ENCODE measurements at regions not wholly inside any gene's neighbourhood (a gene's known extent, or its start where the extent isn't known, plus 50 kb on each side); places are given as distances from the start of the nearest gene placed in this dataset.
"Not testable (repeated sequence)": the region's sequence is repeated elsewhere in the genome, so short reads cannot be mapped to it uniquely, and the experiment has no call there.

GRCh38 chr20:53891306-53891894, 179.0 kb downstream of the BCAS1 start:
- no peak for DNase-seq (ENCODE audit: low read depth)

GRCh38 chr20:53890443-53891305, 179.7 kb downstream of the BCAS1 start:
- DNase-seq (ENCODE audit: low read depth), result peak; percentile 38

GRCh38 chr20:53889411-53890148, 180.8 kb downstream of the BCAS1 start:
- no peak for DNase-seq (ENCODE audit: low read depth)

- no peak for DNase-seq (ENCODE audit: low read depth)
Measured at GRCh38 chr20:53888951-53889350, 181.4 kb downstream of the BCAS1 start.

- no peak for DNase-seq (ENCODE audit: low read depth)
Measured at GRCh38 chr20:53888510-53888909, 181.9 kb downstream of the BCAS1 start.

- no peak for DNase-seq (ENCODE audit: low read depth)
Measured at GRCh38 chr20:53887973-53888372, 182.4 kb downstream of the BCAS1 start.

- DNase-seq (ENCODE audit: low read depth), result peak; percentile 17
Measured at GRCh38 chr20:53884859-53885541, 185.4 kb downstream of the BCAS1 start.

GRCh38 chr20:53883098-53883911, 187.1 kb downstream of the BCAS1 start:
- DNase-seq (ENCODE audit: low read depth), result peak; percentile 61

- DNase-seq (ENCODE audit: low read depth), result not testable (repeated sequence)
Measured at GRCh38 chr20:53882438-53882986, 187.9 kb downstream of the BCAS1 start.

GRCh38 chr20:53881362-53881761, 189.0 kb downstream of the BCAS1 start:
- DNase-seq (ENCODE audit: low read depth), result no peak

GRCh38 chr20:53880108-53880641, 190.2 kb downstream of the BCAS1 start:
- no peak for DNase-seq (ENCODE audit: low read depth)

- DNase-seq (ENCODE audit: low read depth), result no peak
Measured at GRCh38 chr20:53879048-53879684, 191.2 kb downstream of the BCAS1 start.

GRCh38 chr20:53878262-53879047, 191.9 kb downstream of the BCAS1 start:
- DNase-seq (ENCODE audit: low read depth), result no peak

GRCh38 chr20:53876956-53877355, 193.4 kb downstream of the BCAS1 start:
- no peak for DNase-seq (ENCODE audit: low read depth)

GRCh38 chr20:53876470-53876869, 193.9 kb downstream of the BCAS1 start:
- DNase-seq (ENCODE audit: low read depth), result no peak

GRCh38 chr20:53875452-53875851, 194.9 kb downstream of the BCAS1 start:
- no peak for DNase-seq (ENCODE audit: low read depth)

- no peak for DNase-seq (ENCODE audit: low read depth)
Measured at GRCh38 chr20:53874706-53875105, 195.7 kb downstream of the BCAS1 start.

GRCh38 chr20:53874104-53874503, 196.3 kb downstream of the BCAS1 start:
- DNase-seq (ENCODE audit: low read depth), result no peak

- no peak for DNase-seq (ENCODE audit: low read depth)
Measured at GRCh38 chr20:53873230-53873604, 197.2 kb downstream of the BCAS1 start.
